SIG-M5 treated with dmso at 0.1 percent for 504 hours (cell line): ENCODE measurements at regions not wholly inside any gene's neighbourhood (a gene's known extent, or its start where the extent isn't known, plus 50 kb on each side); places are given as distances from the start of the nearest gene placed in this dataset.
"Not testable (repeated sequence)": the region's sequence is repeated elsewhere in the genome, so short reads cannot be mapped to it uniquely, and the experiment has no call there.

Experiments
- DNase-seq: peaks from one replicate; lab custom pipeline; 2025; ENCODE audit not compliant: unreplicated experiment; lab: John Stamatoyannopoulos, UW

- no peak for DNase-seq
These were observed 68.9 kb upstream of the PITX1 start for GRCh38 chr5:135102716-135103574.

- no peak for DNase-seq
These were observed 66.4 kb upstream of the PITX1 start for GRCh38 chr5:135100431-135100830.

GRCh38 chr5:135100011-135100410, 66.0 kb upstream of the PITX1 start:
- no peak for DNase-seq

GRCh38 chr5:135097390-135097789, 63.4 kb upstream of the PITX1 start:
- no peak for DNase-seq

GRCh38 chr5:135095871-135096270, 61.8 kb upstream of the PITX1 start:
- DNase-seq = no peak

DNA sequence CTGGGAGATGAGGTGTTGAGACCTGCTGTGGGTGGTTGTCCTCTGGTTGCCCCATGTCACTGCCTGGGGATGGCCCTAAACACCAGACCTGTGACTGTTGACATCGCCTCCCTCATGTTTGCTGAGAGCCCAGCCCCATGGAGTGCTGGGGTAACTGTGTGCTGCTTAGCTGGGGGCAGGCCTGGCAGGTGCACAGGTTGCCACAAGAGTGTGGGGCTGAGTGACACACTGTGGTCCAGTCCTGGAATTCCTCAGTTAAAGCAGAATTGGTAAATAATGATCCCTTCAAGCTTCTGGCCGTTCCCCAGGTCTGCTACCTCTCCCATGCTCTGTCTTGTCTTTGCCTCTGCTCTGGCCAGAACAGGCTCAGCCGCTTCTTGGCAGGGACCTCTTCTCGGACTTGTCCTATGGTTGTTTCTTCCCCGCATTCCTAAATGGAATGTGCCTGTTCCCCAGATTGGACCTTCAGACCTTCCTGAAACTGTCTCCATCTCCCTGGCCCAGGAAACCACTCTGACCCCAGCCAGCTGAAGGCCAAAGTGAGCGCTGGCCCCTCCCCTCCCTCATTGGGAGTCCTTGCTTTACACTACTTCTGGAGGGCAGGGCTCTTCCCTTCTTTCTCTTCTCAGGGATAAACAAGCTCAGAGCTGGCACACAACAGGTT, 61.2 kb upstream of the PITX1 start:
- no peak for DNase-seq

DNA sequence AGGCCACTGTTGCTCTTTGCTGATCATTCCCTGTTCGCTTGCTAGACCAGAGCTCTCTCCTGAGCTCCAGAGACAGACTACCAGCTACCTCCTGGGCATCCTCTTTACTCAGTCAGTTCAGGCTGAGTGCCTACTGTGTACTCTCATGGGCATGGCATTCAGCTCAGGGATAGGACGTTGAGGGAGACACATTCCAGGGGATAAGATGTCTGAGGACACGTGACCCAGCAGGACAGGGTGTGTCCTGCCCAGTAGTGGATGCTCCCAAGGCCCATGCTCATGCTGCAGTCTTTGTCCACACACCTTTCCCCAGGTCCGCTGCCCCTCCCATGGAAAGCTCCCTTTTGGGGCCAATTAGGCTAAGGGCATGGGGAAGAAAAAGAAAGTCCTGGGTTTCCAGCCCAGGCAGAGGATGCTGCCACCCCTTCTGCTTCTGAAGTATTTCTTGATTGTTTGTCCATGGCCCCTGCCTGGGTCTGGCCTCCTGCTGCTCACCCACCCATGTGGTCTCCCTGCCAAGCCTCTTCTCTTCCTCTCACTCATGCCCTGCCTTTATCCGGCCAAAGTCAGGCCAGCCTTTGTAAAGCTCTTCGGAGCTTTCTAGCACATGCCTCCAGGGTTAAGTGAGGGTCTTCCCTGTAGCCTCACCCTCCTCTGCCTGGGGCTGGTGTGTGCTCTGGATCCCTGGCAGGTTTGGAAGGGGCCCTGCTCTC, 60.5 kb upstream of the PITX1 start:
- no peak for DNase-seq

- not testable (repeated sequence) for DNase-seq
These were observed 59.5 kb upstream of the PITX1 start for GRCh38 chr5:135093483-135093882.

GRCh38 chr5:135092476-135092875, 58.4 kb upstream of the PITX1 start:
- no peak for DNase-seq

- DNase-seq = no peak
These were observed 57.3 kb upstream of the PITX1 start for GRCh38 chr5:135091286-135091685.

DNA sequence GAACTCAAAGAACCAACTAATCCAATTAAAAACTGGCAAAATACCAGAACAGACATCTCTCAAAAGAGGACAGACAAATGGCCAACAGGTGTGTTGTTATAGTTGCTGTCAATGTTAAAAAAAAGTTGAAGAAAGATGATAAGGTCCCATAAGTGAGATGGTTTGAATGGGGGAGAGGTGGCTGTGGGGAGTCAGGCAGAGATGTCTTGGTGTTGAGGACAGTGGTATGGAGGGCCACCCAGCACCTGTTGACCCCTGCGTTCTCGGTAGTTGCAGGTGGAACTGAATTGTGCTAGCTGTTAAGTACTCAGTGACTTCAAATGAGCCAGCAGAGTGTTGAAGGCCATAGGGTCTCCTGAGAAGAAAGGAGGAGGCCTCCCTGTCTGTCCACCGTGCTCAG, 55.9 kb upstream of the PITX1 start:
- no peak for DNase-seq

GRCh38 chr5:135088911-135089310, 54.9 kb upstream of the PITX1 start:
- no peak for DNase-seq

- no peak for DNase-seq
These were observed 53.9 kb upstream of the PITX1 start for GRCh38 chr5:135087950-135088349.

DNA sequence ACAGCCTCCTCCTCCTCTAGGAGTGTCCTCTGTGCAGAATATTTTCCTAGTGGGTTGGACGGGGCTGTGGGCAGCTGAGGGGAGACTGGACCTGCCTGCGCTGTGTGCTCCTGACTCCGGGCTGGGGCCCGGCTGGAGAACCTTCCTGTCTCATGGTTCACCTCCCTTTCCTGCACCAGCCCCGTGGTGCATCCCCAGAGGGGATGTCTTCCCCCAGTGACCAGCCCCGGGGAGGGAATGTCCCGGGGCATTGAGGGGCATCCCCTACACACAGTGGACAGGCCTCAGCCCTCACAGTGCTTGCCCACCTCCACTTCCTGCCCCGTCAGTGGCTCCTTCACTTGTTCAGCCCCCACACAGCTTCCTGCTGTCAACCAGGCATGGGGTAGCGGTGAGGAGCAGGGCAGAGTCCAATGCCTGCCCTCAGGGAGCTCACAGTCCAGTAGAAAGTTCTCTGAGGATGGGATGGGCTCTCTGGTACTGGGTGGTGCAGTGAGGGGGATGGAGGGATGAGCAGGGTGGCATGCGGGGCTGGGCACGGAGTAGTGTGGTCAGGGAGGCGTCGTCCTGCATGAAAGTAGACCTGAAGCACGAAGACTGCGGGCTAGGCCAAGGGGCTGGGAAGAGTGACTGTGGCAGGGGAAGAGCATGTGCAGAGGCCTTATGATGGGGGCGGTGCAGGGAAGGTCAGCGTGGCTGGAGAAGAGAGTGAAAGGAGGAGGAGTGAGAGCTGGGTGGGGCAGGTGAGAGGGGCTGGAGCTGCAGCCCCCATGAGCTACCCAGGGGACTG, 52.1 kb upstream of the PITX1 start:
- no peak for DNase-seq

DNA sequence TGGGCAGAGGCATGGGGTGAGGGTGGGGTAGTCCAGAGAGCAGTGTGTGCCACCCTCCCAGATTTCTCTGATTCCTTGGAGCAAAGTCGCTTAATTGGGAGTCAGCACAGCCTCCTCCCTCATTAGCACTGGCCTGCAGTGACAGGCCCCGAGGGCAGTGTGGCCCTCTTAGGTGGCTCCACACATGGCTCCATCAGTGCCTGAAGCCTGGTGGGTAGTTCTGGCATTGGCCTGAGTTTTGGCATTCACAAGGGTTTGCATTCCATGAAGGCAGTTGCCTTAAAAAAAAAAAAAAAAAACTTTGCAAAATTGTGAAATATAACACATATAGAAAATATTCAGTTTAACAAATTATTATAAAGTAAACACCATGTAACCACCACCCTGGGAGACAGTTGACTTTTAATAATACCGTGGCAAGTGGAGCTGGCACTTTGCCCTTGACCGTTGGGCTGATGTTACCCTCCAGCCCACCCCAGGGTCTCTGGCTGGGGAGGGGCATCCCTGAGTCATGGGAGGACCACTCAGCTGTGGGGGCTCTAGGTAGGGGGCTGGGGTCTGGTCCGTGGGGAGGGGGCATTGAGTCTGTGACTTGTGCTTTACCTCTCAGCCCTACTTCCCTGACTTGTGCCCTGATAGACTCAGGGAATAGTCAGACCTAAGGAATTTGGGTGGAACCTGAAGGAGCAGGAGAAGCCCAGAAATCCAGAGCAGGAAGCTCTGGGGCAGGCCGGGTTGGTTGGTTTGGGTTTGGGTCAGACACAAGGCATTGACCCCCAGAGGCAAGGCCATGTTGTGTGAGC, 51.3 kb upstream of the PITX1 start:
- no peak for DNase-seq
